HG03521 (cell line): ENCODE measurements at regions not wholly inside any gene's neighbourhood (a gene's known extent, or its start where the extent isn't known, plus 50 kb on each side); places are given as distances from the start of the nearest gene placed in this dataset.

Source experiments
- ATAC-seq: cut with Tn5 transposase; IDR thresholded peaks from one replicate; pipeline ENCODE4 v1.9.1; 2021; ENCODE audit warnings: mild to moderate bottlenecking, moderate library complexity; ENCODE audit not compliant: unreplicated experiment

DNA sequence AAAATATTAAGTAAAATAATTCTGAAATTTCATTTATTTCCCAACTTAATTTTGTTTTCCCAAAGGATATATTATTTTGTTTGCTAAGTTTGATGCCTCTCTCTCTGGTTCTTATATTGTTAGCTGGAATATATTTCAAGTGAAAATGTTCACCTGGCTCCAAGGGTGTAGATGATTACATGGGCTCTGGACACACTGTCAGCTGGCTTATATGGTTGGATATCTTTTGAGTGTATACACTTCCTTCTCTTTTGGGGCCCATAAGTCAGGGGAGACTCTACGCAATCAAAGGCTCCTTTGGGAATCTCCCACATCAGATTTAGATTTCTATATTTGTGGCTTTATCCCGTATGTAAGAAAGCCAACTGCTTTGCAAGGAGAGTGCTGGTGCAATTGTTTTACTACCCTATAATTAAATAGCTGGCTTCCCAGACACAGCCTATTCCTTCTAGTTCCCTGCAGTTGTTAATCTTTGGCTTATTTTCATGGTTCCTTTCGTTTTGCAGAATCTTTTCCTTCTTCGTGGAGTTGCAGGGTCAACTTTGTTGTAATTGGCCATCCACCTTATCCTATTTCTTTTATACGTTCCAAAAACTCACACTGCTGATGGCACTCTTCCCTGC lies 225.7 kb downstream of the DPH6 start:
- no peak for ATAC-seq

DNA sequence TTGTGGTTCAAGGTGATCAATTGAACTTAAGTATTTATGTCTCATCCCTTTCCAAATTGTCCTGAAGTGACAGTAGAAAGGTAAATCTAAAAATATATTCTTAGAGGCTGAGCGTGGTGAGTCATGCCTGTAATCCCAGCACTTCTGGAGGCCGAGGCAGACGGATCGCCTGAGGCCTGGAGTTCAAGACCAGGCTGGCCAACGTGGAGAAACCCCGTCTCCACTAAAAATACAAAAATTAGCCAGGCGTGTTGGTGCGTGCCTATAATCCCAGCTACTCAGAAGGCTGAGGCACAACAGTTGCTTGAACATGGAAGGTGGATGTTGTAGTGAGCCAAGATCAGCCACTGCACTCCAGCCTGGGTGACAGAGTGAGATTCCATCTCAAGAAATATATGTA lies 226.6 kb downstream of the DPH6 start:
- ATAC-seq, result no peak

DNA sequence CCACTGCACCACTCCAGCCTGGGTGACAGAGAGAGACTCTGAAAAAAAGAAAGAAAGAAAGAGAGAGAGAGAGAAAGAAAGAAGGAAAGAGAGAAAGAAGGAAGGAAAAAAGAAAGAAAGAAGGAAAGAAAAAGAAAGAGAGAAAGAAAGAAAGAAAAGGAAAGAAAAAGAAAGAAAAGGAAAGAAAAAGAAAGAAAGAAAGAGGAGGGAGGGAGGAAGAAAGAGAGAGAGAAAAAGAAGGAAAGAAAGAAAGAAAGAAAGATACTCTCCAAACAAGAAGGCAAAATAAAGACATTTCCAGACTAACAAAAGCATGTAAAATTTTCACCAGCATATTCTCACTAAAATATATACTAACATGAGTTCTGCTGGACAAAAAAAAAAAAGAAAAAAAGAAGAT lies 228.7 kb downstream of the DPH6 start:
- ATAC-seq, result no peak

DNA sequence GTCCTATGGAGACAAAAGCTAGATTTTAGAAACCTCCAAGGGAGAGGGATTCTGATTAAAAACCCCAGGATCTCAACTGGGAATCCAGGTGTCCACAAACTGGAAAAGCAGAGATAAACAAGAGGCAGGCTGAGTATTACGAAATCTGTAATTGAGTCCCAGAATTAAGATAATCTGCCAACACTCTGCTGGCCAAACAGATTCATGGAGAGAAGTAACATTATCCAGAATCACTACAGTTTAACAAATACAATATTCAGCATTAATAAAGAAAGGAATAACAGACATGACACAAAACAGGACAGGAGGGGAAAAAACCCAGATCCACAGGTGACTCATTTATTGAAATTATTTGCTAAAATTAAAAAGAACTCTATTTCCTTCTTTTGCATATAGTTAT lies 227.2 kb upstream of the NANOGP8 start:
- ATAC-seq, result no peak

DNA sequence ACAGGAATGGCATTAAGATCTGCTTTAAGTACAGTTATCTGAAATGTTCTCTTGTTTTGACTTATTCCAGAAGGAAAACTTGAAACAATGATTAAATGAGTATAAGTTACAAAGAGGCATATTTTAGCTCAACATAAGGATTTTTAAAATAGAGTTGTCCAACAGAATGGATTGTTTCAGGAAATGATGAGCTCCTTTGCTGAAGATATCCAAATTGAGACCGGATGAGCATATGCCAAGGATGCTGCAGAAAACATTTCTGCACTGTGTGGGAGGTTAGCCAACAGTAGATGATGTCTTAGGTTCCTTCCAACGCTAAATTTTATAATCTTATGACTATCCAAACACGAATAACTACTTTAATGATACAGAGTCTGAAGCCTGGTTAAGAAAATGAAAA lies 226.5 kb upstream of the NANOGP8 start:
- ATAC-seq, result no peak

DNA sequence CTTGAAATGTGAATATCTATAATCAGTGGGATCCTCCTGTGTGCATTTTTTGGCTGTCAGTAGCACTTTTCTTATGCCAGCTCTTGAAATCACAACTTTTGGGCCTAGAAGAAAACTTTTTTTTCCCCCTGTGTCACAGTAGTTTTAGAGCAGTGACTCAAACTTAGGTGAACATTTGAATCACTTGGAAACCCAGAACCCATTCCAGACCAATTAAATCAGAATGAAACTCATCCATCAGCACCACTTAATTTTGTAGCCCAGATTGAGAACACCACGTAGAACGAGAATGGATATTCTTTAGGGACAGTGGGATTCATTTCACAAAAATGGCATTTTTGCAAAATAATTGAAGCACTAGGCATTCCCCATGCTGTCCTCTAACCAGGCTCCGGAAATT lies 224.8 kb upstream of the NANOGP8 start:
- no peak for ATAC-seq

DNA sequence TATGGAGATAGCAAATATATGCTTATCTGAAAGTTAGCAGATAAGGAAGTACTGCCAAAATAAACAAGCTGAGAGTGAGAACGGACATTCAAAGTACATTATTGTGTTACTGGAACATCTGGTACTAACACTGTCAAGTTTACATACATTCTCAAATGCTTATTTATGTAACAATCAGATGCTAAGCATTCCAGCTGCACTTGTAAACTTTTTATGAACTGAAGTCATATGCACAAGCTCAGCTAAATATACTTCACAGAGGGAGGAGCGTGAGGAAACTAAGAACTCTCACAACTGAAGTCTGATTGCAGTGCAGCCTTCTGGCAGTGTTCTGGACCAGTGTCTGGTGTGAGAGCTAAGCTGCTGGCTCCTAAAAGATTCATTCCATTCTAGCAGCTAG lies 223.7 kb upstream of the NANOGP8 start:
- ATAC-seq, result no peak

DNA sequence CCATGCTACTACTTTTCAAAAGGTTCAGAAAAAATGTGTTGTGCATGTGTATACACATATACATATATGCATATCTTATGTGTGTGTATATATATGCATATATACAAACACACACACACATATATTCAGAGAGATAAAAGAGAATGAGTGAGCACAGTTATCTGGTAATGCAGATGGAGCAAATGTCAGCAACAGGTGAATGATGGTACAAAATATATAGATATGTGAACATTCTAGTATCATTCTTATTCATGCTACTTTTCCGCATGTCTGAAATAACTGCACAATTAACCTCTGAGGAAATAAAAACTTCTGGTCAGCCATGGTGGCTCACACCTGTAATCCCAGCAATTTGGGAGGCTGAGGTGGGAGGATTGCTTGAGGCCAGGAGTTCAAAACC lies 222.6 kb upstream of the NANOGP8 start:
- ATAC-seq, result no peak

DNA sequence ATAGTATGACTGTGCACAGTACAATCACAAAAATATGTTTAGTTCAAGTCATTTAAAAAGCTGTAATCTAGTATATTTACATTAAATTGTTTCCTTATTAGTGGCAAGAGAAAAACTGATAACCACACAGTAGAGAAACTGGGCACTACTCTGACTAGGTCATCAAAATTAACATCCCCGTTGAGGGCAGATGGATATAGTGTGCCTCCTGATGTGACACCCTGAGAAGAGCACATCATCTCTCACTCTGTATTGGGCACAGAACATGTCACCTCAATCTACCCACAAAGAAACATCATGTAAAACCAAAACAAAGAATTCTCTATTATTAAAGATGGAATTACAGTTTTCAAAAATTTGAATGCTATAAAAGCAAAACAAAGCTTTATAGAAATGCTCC lies 221.9 kb upstream of the NANOGP8 start:
- no peak for ATAC-seq

DNA sequence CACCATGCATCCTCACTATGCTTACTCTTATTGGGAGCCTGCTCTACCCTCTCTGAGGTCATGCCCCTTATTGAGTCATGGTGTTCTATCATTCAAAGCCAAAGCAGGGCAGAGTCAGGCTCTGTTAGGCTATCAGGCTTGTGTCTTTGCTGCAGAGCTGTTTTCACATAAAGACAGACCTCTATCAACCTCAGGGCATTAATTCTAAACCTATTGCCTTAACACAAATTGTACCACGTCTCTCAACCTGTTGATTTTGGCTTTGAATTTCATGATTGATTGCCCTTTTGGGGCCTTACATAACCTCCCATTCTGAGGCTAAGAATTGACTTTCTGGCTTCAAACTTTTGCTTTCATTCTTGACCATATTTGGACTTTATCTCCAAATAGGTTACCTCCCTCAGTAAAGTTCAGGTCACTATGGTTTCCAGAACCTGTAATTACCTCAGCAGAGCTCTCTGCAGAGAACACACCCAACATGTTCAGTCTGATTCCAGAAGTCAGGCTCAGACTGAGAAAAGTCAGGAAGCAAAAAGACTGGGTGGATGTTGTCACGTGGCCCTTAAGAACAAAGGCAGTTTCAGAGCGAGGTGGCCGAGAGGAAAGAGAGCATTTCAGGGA lies 221.4 kb upstream of the NANOGP8 start:
- no peak for ATAC-seq

DNA sequence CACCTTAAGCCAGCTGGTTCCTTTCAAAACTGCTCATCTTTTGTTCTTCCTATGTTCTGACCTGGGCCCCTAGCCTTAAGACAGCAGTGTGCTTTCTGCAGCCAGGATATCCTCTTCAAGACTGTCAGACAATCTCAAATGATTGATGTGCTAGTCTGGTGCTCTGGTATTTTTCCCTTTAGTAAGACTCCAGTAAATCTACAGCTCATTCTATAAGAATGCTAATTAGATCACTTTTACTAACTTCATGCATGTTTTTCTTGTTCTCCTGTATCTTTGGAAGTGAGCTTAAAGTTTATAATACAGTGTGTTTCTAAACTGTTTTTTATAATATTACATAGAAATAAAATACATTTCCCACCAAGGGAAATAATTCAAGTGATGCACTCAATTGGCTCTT lies 220.9 kb upstream of the NANOGP8 start:
- ATAC-seq, result no peak

DNA sequence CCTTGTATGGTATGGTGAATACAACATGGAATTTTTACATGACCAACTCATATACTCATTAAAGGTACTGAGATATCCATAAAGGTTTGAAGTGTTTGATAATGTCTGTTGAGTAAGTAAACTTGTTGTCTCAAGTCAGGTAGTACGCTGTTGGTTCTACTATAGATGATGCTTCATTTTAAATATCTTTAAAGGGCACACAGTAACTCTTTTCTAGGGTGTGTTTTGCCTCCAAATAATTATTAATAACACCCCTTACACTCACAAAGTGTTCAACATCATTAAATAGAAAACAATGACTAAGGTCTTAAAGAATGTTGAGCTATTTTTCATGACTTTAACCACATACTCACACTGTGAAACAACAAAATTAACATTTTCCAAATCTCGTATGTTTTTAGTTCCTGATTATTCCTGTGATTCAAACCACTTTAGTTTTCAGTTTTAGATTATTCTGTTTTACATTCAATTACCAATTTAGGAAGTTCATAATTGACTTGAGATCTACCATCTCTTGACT lies 220.0 kb upstream of the NANOGP8 start:
- no peak for ATAC-seq

DNA sequence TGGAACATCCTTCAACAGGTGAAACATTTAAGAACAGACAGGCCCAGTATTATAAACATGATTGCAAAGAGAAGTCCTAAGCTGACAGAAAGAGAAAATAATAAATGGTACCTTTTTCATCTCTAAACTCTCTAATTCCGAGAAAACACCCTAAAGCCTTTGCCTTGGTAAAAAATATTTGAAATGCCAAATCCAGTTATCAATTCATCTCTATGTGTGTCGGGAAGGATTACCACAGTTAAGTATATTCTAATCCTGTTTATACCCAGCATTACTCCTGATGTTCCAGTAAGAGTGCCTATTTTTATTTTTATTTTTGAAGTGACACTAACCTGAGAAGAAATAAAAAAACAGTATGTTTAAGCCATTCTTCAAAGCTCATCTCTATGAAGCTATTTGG lies 219.3 kb upstream of the NANOGP8 start:
- no peak for ATAC-seq

DNA sequence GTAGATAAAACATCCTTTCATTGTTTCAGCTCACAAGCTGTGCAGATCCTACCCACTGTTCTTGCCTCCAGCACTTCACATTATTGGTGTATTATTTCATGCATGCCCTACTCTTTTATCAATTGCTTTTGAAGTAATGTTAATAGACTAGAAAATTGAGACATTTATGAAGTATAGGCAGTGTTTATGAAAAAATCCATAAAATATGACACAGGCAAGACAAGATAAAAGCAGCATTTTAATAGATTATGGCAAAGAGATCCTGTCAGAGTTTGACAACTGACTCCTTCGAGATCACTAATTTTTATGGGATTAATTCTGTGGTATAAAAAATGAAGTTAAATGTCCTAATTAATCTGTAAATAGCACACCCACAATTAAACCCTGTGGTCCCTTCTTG lies 217.2 kb upstream of the NANOGP8 start:
- ATAC-seq, result no peak

DNA sequence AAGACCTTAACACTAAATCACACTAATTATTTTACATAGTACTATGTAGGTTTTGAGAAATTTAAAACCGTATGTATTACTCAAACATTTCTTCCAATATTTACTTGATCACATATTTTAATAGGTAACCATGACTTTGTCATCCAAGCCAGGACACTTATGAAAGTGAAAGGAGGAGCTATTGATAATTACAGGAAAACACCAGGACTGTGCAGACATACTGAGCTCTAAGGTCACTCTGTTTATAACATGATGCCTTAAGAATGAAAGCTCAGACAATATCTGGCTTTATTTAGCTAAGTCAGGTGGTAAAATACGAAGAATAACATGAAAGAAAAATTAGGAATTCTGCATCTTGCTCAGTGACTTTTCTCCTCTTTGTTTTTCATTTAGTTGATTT lies 216.0 kb upstream of the NANOGP8 start:
- no peak for ATAC-seq

DNA sequence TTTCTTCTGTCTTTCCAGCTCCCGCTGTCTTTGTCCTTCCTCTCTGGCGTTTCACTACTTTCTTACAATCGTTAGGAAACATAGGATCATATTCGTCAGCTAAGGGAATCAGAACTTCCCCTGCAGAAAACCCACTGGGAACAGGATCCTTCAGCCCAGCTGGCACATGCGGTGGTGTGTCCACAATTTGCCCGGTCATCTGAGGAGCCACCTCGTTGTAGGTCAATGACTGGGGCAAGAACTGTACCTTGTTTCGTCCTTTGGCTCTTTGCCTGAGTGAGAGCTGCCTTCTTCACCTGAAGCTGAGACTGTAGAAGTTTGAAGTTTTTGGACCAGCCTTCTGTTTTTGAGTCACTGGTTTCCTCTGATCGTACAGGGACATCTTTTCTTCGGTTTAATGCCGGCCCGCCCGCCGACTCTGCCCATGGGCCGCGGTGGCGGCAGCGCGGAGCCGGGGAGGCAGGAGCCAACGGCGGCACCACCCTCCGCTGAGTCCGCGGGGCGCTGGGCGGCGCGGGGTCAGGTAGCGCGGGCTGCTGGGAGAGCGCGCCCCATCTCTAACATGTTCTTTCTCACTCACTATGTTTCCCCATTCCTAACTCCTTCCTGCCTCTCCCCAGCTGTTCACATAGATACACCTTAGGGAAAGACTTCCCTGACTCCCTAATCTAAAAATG lies 214.1 kb upstream of the NANOGP8 start:
- ATAC-seq, result no peak

DNA sequence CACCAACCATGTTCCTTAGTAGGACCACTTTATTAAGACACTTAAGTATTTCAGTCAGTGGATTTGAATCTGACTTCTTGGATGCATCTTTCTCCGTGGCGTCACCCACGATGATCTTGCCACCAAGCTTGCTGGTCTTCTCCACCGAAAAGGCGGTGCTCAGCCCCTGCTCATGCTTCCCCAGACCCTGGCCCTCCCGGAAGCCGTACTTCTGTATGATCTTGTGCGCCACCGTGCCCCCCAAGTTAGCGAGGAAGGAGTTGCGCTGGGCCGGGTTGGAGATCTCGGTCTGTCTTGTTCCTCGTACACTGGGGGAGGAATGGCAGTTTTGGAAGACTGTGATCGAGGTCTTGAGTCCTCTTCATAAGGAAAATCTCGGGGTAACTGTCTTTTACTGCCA lies 213.4 kb upstream of the NANOGP8 start:
- no peak for ATAC-seq

DNA sequence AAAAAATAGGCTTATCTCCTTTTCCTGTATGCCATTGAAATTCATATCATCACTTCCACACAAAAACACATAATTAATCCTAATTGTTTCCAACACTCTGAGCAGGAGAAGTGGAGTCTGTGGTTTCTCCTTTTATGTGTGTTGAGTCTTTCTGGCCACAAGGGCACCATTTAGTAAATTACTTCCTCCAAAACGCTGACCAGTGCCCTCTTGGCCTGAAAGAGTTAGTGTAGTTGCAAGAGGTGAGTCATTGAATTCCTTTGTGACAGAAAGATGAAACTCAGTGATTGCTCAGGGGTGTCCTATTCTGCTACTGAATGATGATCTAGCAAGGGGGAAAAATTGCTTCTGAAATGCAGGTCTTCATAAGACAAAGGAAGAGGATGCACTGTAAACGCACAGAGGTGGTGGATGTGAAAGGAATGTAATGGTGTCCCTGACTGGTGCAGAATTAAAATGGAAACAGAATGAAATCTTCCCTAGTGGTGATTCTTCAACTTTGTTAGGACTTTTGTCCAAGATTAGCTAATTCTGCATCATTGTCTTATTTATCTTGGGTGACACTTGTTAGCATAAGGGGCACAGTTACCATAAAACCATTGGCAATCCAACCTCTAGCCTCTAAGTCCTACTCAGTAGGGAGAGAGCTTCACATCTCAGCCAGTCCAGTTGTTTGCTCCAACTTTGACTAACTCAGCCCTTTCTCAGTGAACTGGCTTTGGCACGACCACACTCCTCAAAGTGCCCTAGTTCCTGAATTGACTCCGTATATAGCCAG lies 208.4 kb upstream of the NANOGP8 start:
- no peak for ATAC-seq

DNA sequence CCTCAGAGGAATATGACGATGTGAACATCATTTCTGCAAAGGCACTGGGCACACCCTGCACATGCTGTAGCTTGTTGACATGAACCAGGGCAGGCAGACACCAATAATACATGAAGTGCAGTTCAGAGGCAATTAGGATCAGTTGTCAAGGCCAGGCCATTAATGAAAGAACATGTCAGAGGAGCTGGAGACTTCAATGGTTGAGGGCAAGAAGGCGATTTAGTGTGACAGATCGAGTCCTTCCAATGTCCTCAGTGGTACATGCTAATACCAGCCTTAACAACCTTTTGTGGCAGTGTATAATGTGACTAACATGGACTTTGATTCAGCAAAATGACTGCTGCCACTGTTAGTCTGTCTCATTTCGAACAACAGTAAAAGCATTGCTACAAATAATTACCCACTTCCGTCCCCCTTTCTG lies 205.2 kb upstream of the NANOGP8 start:
- no peak for ATAC-seq

DNA sequence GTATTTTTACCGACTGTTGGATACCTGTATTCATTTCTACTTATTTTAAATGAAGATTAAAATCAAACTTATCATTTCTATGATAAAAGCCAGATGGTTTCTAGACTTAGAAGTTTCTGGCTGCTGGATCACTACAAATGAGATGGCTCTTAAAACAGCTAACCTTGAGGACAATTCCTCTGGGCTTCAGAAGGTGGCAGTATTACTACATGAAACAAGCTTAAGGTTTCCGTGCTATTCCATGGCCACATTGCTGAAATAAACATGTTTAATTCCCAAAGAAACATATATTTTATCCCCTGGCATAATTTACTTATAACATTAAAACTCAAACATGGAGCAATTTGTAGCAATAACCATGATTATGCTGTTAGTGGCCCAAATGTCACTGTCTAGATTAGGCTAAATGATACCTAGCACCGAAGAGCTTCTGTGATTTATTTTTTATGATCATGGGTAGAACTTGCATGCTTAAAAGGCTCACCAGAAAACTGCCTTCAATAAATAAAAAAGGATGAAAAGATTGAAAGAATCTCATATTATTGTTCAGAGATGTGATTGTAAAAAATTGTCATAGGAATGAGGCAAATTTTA lies 204.0 kb upstream of the NANOGP8 start:
- ATAC-seq, result no peak

DNA sequence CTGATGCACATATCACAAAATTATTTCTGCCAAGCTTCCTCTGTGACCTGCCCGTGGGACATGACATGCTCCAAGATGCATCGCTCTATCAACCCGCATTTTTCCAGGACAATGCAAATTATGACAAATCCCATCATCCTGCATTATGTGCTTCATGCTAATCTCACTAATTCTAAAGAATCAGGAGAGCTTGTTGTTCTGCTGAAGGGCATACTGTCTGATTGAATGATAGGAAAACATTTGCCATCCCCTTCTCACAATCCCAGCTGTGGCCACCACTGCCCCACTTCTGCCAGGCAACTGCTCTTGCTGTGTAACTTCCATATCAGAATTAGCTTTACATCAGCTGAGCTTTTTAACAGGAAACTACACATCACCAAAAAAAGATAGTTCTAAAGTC lies 203.5 kb upstream of the NANOGP8 start:
- ATAC-seq, result no peak
